GM21390 (cell line): ENCODE measurements at regions not wholly inside any gene's neighbourhood (a gene's known extent, or its start where the extent isn't known, plus 50 kb on each side); places are given as distances from the start of the nearest gene placed in this dataset.
"Not testable (repeated sequence)": the region's sequence is repeated elsewhere in the genome, so short reads cannot be mapped to it uniquely, and the experiment has no call there.

Experiments
- ATAC-seq: cut with Tn5 transposase; IDR thresholded peaks from one replicate; pipeline ENCODE4 v1.9.1; 2021; ENCODE audit not compliant: unreplicated experiment

DNA sequence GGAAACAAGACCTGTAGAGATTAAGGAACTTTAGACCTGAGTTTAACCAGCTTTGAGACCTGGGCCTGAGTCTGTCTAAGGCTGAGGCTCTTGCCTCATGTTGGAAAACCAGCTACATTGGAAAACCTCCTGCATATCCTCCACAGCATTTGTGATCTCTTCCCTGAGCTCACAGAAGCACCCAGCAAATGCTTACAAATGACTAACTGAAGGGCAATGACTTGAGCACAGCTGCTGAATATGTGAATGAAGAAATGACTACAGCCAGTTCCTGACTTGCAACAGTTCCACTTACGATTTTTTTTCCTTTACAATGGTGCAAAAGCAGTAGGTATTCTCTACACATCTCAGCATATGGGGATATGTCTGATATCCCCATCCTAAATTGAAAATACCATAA lies 112.4 kb upstream of the RREB1 start:
- no peak for ATAC-seq

DNA sequence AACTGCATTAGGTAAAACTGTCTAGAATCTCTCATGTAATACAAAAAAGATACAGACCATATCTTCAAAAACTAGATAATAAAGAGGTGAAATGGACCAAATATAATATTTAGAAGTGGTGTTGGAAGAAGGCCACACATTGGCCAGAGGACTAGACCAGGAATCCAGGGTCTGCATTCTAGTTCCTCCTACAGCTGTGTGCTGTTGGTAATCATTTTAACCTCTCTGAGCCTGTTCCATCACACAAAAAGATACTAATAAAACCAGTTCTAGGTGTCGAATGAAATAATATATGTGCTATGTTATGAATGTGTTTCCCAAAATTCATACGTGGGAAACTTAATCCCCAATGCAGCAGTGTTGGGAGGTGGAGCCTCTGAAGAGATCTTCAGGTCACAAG lies 111.6 kb upstream of the RREB1 start:
- ATAC-seq = no peak

DNA sequence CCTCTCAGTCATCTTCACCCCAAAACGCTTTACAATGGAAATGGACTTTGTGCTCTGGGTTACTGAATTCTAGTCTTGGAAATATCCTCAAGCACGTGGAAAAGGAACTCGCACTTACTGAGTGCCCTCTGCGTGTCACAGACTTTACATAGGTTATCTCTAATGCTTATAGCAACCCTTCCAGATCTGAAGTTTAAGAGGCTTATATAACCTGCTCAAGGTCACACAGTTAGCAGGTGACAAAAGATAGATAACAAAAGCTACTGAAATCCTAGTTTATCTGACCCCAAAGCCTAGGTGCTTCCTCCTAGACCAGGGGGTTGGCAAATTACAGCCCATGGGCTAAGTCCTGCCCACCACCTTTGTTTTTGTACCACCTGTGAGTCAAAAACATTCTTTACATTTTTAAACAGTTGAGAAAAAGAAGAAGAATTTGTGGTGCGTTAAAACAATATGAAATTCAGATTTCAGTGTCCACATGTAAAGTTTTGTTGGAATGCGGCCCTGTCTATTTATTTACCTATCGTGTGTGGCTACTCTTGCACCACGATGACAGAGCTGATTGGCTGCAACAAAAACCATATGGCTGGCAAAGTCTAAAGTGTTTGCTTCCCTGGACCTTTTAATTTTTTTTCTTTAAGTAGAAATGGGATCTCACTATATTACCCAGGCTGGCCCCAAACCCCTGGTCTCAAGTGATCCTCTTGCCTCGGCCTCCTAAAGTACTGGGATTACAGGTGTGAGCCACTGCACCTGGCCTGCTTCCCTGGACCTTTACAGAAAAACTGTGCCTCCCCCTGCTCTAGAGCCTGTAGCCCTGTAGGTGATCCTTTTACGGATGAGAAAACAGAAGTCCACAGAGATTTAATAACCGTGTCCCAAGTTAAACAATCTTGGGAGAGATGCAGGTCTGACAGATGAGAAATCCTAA lies 110.2 kb upstream of the RREB1 start:
- no peak for ATAC-seq

GRCh38 chr6:6998194-6998569 lies 109.6 kb upstream of the RREB1 start:
- ATAC-seq = no peak

- no peak for ATAC-seq
Measured at GRCh38 chr6:7000825-7001777, 106.7 kb upstream of the RREB1 start.

- ATAC-seq = no peak
Measured at GRCh38 chr6:7003041-7003440, 104.7 kb upstream of the RREB1 start.

DNA sequence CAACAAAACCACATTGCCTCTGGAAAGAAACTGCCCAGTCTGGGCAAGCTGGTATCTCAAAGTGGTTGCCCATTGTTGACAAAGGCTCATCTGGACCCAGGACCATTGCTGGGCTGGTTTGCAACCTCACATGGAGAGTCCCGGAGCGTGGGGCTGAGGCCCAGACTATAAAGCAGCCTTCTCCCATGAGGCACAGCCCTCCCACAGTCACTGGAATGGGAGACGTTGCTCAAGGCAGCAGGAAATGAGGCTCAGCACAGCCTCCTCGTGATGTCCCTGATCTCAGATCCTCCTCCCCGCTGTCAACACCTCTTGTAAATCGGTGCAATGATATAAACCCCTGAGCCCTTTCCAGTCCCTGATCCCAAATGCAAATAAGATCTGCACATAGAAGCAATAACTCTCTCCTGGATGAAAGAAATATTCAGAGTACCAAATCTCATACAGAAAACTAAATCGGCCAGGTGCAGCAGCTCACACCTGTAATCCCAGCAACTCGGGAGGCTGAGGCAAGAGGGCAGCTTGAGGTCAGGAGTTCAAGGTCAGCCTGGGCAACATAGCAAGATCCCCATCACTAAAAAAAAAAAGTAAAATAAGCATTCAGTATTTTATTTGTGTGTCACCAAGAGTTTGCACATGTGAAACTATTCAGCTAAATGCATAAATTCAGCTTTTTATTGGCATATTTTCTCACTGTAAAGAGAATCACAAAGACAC lies 103.0 kb upstream of the RREB1 start:
- no peak for ATAC-seq

- ATAC-seq = no peak
Measured at GRCh38 chr6:7006515-7007191, 101.1 kb upstream of the RREB1 start.

DNA sequence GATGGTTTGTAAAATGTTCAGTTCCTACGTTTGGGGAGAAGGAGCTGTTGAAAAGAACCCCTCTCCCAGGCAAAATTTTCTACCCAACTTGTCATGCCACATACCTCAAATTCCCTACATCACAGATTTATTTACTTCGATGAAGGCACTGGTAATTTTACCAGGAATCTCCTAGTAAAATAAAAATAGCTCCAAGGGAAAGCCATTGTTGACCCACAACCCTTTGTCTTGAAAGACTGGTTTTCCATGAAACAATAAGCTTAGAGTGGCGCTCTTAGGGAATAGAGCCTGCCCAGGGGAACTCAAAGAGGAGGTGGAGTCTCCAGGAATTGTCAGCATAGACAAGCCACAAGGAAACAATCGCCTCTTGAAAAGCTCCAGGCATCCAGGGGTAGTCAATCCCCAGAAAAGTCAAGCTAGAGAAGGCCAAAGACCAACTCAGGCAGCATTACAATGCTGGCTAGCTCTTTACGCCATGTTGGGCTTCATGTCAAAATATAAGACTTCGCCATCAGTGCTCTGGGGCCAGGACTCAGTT lies 99.2 kb upstream of the RREB1 start:
- no peak for ATAC-seq

- no peak for ATAC-seq
Measured at GRCh38 chr6:7016226-7016625, 91.5 kb upstream of the RREB1 start.

- ATAC-seq = no peak
Measured at GRCh38 chr6:7021301-7021700, 86.5 kb upstream of the RREB1 start.

DNA sequence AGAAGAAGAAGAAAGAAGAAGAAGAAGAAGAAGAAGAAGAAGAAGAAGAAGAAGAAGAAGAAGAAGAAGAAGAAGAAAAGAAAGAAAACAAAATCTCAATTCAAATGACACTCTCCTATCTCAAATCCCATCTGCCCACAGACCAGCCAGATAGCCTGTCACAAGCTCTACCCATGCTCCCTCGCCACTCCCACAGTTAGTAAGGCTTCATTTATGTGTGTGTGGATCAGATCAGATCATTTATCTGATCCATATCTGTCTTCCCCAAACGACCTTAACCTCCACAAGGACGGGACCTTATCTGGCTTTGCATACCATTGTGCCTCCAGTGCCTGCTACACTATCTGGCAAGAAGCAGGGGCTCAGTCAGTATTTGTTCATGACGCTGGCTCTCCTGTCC lies 81.9 kb upstream of the RREB1 start:
- no peak for ATAC-seq

DNA sequence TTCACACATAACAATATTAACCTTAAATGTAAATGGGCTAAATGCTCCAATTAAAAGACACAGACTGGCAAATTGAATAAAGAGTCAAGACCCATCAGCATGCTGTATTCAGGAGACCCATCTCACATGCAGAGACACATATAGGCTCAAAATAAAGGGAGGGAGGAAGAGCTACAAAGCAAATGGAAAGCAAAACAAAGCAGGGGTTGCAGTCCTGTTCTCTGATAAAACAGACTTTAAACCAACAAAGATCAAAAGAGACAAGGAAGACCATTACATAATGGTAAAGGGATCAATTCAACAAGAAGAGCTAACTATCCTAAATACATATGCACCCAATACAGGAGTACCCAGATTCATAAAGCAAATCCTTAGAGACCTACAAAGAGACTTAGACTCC lies 78.8 kb upstream of the RREB1 start:
- ATAC-seq = not testable (repeated sequence)

GRCh38 chr6:7030968-7031367 lies 76.8 kb upstream of the RREB1 start:
- not testable (repeated sequence) for ATAC-seq

DNA sequence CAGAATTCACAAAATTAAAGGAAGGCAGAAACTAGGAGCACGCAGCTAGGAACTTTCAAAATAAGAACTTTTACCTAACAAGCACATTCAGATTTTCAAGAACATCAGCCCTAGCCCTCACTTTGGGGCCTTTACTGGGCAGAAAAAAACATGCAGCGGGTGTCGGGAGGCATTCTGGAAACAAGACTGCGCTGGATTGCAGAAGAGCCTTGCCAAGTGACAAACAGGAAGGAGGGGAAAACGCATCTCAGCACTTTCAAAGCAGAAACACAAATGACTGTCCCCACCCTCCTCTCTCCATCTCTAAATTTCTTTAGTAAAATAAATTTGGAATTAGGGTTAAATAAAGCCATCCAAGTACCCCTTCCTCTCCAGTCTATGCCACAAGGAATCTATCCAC lies 74.6 kb upstream of the RREB1 start:
- ATAC-seq = no peak

DNA sequence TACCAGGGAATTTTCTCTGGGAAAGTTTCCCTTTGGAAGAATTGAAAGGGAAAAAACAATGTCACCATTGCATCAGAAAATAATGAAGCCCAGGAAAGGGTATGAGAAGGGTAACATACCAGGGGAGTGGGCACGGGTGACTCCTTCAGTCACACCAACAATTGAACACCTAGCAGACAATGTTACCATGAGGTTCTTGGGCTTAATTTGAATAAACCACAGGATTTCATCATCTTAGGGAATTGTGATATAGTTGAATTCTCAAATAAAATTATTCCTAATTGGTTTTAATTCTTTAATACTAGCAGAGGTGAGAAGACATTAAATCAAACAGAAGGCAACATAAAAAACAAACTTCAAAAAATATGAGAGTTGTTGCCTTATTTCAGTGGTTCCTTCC lies 73.7 kb upstream of the RREB1 start:
- ATAC-seq = no peak

GRCh38 chr6:7035837-7036249 lies 71.9 kb upstream of the RREB1 start:
- ATAC-seq = no peak

DNA sequence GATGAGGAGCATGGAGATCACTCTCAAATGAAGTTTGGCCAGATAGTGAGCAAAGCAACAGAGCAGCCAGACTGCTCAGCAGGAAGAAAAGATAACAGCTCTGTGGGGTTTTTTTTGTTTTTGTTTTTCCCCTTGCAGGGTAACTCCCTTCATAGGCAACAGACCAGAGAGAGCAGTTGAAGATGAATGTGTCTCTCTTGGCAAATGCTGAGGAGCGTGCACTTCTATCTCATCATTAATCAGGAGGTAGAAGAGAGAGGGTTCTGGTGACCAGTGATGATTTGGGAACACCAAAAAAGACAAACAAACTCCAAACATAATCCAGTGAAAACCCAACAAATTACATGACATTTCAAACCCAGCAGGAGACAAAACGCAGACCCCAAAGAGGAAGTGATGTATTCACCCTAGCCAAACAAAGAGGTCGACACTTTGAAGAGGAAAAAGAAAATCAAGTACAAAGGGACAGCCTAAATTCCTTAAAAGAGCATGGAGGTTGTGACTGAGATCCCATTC lies 66.2 kb upstream of the RREB1 start:
- ATAC-seq = no peak

- no peak for ATAC-seq
Measured at GRCh38 chr6:7042056-7042653, 65.6 kb upstream of the RREB1 start.
